MG63 (cell line): ENCODE measurements at regions not wholly inside any gene's neighbourhood (a gene's known extent, or its start where the extent isn't known, plus 50 kb on each side); places are given as distances from the start of the nearest gene placed in this dataset.

Experiments
- DNase-seq: peaks from one replicate; pipeline ENCODE4 v3.0.0-alpha.2; 2020
- H3K27me3 ChIP-seq: fragments of 250-450 bp; sonication (Bioruptor Pico); 2 replicates; pipeline ENCODE4 v1.5.1; 2020; ENCODE audit warnings: mild to moderate bottlenecking, moderate library complexity
- H3K36me3 ChIP-seq: fragments of 250-450 bp; sonication (Bioruptor Pico); 2 replicates; pipeline ENCODE4 v1.5.1; 2020; ENCODE audit warnings: mild to moderate bottlenecking, moderate library complexity
- H3K4me3 ChIP-seq: fragments of 250-450 bp; sonication (Bioruptor Pico); 2 replicates; pipeline ENCODE4 v1.5.1; 2020; ENCODE audit warnings: mild to moderate bottlenecking, moderate library complexity
- H3K9me3 ChIP-seq: fragments of 250-450 bp; sonication (Bioruptor Pico); 2 replicates; pipeline ENCODE4 v1.5.1; 2020; ENCODE audit warnings: mild to moderate bottlenecking, moderate library complexity

- Histone ChIP-seq H3K27me3 (no peaks in the 10 kb centered on the region), H3K36me3 (no peaks in the 10 kb centered on the region), H3K9me3 (no peaks in the 10 kb centered on the region), H3K4me3 (no peak overlapping the region)
- DNase-seq: no peak
Observed at GRCh38 chr2:54385271-54385670, 70.9 kb upstream of the SPTBN1 start.

DNA sequence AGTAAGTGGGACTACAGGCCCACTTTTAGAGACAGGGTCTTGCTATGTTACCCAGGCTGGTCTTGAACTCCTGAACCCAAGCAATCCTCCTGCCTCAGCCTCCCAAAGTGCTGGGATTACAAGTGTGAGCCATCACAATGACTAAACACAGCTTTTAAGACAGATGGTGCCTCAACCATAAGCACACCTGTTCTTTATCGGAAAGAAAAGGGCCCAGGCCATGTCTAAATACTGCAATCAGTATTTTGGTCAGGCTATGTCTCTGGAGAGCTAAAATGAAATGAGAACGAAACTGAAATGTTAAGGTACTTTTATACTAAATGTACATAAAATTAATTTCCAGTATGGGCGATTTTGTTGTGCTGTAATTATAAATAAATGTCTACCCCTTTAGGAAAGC is 69.5 kb upstream of the SPTBN1 start:
- Histone ChIP-seq H3K4me3 (no peak overlapping the region), H3K27me3 (no peaks in the 10 kb centered on the region), H3K36me3 (no peaks in the 10 kb centered on the region), H3K9me3 (no peaks in the 10 kb centered on the region)
- no peak for DNase-seq

GRCh38 chr2:54387059-54387991 is 68.8 kb upstream of the SPTBN1 start:
- H3K9me3 ChIP-seq: no peaks in the 10 kb centered on the region
- DNase-seq: peak; percentile 58
- H3K4me3 ChIP-seq: no peak overlapping the region
- no peaks in the 10 kb centered on the region for H3K27me3 ChIP-seq
- no peaks in the 10 kb centered on the region for H3K36me3 ChIP-seq

DNA sequence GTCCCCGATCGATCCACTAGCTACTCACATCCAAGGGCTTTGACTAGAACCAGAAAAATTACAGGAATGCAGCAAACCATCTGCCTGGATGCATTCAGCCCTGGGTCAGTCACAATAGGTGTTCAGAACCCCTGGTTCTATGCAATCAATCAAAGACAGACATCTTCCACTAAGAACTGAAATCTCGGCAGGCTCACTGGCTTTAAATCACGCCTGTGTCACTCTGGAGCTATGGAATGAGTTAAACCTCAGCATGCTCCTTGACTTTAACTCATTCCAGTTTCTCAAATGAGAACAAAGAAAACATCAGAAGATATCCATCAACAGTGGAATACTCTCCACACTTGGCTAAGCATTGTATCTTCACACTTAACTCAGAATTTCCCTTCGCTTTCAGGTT is 68.1 kb upstream of the SPTBN1 start:
- no peak for DNase-seq
- no peaks in the 10 kb centered on the region for H3K27me3 ChIP-seq

DNA sequence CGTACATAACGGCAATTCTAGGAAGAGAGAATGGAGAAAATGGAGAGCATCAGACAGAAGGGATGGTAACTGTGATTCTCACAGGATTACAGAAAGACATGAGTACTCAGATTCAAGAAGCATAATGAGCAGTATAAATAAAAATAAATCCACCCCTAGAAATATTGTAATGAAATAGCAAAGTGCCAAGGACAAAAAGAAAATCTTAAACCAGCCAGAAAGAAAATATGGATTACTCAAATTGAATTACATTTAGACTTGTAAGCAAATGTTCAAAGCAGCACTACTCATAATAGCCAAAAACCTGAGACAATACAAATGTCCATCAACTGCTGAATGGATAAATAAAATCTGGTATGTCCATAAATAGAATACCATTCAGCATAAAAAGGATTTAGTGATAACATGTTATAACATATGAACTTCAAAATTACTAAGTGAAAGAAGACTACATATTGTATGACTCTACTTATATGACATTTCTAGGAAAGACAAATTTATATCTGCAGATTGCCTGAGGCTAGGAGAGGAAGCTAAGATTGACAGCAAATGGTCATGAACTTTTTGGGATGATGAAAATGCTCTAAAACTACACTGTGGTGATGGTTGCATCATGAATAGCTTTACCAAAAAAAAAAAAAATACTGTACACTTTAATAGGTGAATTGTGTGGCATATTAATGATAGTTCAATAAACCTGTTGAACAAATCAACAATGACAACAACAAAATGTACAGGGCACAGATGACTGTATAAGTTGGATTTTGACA is 63.4 kb upstream of the SPTBN1 start:
- H3K36me3 ChIP-seq: no peaks in the 10 kb centered on the region
- no peak for DNase-seq
- no peak overlapping the region for H3K4me3 ChIP-seq
- no peaks in the 10 kb centered on the region for H3K27me3 ChIP-seq
- H3K9me3 ChIP-seq: no peaks in the 10 kb centered on the region

More for the DNA sequence above, 68.1 kb upstream of the SPTBN1 start:
- Histone ChIP-seq H3K4me3 (no peak overlapping the region), H3K36me3 (no peaks in the 10 kb centered on the region), H3K9me3 (no peaks in the 10 kb centered on the region)

- no peaks in the 10 kb centered on the region for H3K27me3 ChIP-seq
- H3K36me3 ChIP-seq: no peaks in the 10 kb centered on the region
- DNase-seq: no peak
- no peaks in the 10 kb centered on the region for H3K9me3 ChIP-seq
- H3K4me3 ChIP-seq: no peak overlapping the region
Observed at GRCh38 chr2:54394392-54394791, 61.7 kb upstream of the SPTBN1 start.

DNA sequence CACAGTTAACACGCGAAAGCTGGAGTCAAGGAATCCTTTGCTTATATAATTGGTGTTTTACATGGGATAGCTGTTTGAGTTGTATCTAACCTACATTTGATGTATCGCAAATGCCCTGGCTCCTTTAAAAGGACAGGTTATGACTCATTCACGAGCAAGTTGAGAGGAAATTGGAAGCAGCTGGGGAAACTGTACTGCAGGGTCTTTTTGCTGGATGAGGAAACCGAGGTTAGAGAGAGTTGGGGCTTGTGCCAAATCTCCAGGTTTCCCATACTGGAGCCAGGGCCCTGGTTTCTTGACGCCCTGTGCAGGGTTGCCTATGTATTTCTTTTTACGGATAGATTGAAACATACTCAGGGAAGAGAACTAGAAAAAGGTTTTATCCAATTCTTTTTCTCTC is 60.0 kb upstream of the SPTBN1 start:
- no peaks in the 10 kb centered on the region for H3K36me3 ChIP-seq
- no peaks in the 10 kb centered on the region for H3K9me3 ChIP-seq
- no peak overlapping the region for H3K4me3 ChIP-seq
- H3K27me3 ChIP-seq: no peaks in the 10 kb centered on the region
- no peak for DNase-seq

DNA sequence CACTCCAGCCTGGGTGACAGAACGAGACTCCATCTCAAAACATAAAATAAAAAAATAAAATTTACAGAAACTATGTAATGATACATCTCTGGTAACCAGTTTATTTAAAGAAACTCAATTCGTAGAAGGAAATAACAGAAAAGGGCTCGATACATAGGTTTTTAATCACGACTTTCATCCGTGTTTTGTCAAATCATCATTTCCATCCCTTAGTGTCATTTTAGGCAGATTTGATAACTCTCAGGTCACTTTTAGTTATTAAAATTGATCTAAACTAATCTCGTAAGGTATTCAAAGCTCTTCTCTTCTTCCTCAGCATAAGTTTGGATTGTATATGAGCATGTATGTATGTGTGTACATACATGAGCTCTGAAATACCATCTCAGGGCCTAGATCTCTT is 59.3 kb upstream of the SPTBN1 start:
- Histone ChIP-seq H3K36me3 (no peaks in the 10 kb centered on the region), H3K4me3 (no peak overlapping the region), H3K27me3 (no peaks in the 10 kb centered on the region), H3K9me3 (no peaks in the 10 kb centered on the region)
- DNase-seq: no peak

DNA sequence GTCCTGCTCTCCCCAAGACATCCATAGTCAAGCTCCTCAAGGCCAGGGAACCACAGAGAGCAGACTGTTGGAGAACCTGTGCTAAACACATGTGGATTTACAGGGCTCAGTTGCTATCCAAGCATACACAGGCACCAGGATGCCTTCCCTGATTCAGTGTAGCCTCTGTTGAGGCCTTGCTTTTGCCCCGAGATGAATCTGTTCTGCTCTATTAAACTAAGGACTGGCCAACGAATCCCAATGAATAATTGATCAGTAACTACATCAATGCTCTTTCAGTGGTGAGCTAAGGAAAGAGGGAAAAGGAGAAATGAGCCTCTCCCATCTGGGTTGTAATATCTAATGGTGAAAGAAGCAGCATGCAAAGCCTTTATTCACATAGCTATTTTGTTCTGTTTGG is 58.7 kb upstream of the SPTBN1 start:
- DNase-seq: no peak
- H3K36me3 ChIP-seq: no peaks in the 10 kb centered on the region
- no peaks in the 10 kb centered on the region for H3K27me3 ChIP-seq
- H3K9me3 ChIP-seq: no peaks in the 10 kb centered on the region
- H3K4me3 ChIP-seq: no peak overlapping the region

GRCh38 chr2:54401554-54401953 is 54.6 kb upstream of the SPTBN1 start:
- Histone ChIP-seq H3K27me3 (no peaks in the 10 kb centered on the region), H3K4me3 (no peak overlapping the region), H3K36me3 (no peaks in the 10 kb centered on the region), H3K9me3 (no peaks in the 10 kb centered on the region)
- no peak for DNase-seq

- H3K27me3 ChIP-seq: no peaks in the 10 kb centered on the region
- H3K36me3 ChIP-seq: no peaks in the 10 kb centered on the region
- H3K4me3 ChIP-seq: no peak overlapping the region
- H3K9me3 ChIP-seq: no peaks in the 10 kb centered on the region
- peak; percentile 38 for DNase-seq
Observed at GRCh38 chr2:54402350-54402749, 53.8 kb upstream of the SPTBN1 start.

- no peak for DNase-seq
- H3K36me3 ChIP-seq: no peaks in the 10 kb centered on the region
- H3K27me3 ChIP-seq: no peaks in the 10 kb centered on the region
- H3K4me3 ChIP-seq: no peak overlapping the region
- no peaks in the 10 kb centered on the region for H3K9me3 ChIP-seq
Observed at GRCh38 chr2:54403512-54404238, 52.5 kb upstream of the SPTBN1 start.

DNA sequence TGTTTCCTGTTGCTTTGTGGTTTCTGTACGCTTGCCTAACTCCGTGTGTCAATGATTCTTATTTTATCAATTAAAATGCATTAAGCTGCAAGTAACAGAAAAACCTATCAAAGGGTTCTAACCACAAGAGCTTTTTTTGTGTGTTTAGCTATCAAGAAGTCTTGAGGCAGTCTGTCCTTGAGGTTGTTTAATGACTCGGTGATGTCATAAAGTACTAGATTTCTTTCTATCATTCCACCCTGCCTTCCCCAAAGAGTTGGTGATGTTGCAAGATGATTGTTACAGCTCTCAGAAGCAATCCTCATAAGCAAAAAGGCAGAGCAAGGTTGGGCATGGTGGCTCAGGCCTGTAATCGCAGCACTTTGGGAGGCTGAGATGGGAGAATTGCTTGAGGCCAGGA is 51.9 kb upstream of the SPTBN1 start:
- no peak for DNase-seq
- Histone ChIP-seq H3K27me3 (no peaks in the 10 kb centered on the region), H3K36me3 (no peaks in the 10 kb centered on the region), H3K4me3 (no peak overlapping the region), H3K9me3 (no peaks in the 10 kb centered on the region)

- no peaks in the 10 kb centered on the region for H3K9me3 ChIP-seq
- no peaks in the 10 kb centered on the region for H3K27me3 ChIP-seq
- H3K4me3 ChIP-seq: no peak overlapping the region
- DNase-seq: no peak
- H3K36me3 ChIP-seq: no peaks in the 10 kb centered on the region
Observed at GRCh38 chr2:54406031-54406430, 50.1 kb upstream of the SPTBN1 start.
